ENCODE measurements at regions not wholly inside any gene's neighbourhood (a gene's known extent, or its start where the extent isn't known, plus 50 kb on each side); places are given as distances from the start of the nearest gene placed in this dataset.

GRCh38 chr6:106766201-106766600, 136.8 kb downstream of the QRSL1 start:
- H3K9ac ChIP-seq (ENCODE audit: low read length): no peak overlapping the region
- TF ChIP-seq YY1 (IDR thresholded peaks at IDR 0.05; ENCODE audit: extremely low read depth, insufficient replicate concordance, low read depth, low read length): no peak
- TF ChIP-seq POLR2AphosphoS5 (IDR thresholded peaks at IDR 0.05; ENCODE audit: low read depth, low read length): no peak
- TF ChIP-seq EZH2 (IDR thresholded peaks at IDR 0.05): no peak
- TF ChIP-seq ATF3 (IDR thresholded peaks at IDR 0.05): no peak
- no peak for TF ChIP-seq CBX3 (IDR thresholded peaks at IDR 0.05; ENCODE audit: low read depth)
- no peak for TF ChIP-seq POLR2A (IDR thresholded peaks at IDR 0.05; ENCODE audit: borderline replicate concordance, extremely low read depth, insufficient read depth, insufficient read length)
- no peak for TF ChIP-seq EGR1 (IDR thresholded peaks at IDR 0.05; ENCODE audit: low read depth)
- peaks cover 0 to 3% of the 10 kb centered on the region in 2 experiments; a peak in 1 of 4 replicates for H3K9me3 ChIP-seq (ENCODE audit: control insufficient read depth in 1 of 2, insufficient read depth in 1 of 2, low read depth in 1 of 2, low read length in 2 of 2)
- H3K4me3 ChIP-seq (replicated peaks in 1 of 2; ENCODE audit: low read depth in 1 of 2, low read length in 2 of 2): no peak overlapping the region
- ATAC-seq (no peak), DNase-seq (ENCODE audit: low read depth, low spot score) (no peak)
- BruUV-seq (replicated peaks): no TSS peak
- no peaks in the 10 kb centered on the region for H3K79me2 ChIP-seq (ENCODE audit: insufficient read depth, low read length)
- ChIA-PET CTCF (no interaction called here), POLR2A (no interaction called here), RAD21 (ENCODE audit: low non-redundant PET in 1 of 2, low total read pairs in 2 of 2, uncharacterized antibody in 2 of 2, unreplicated experiment in 2 of 2) (no interaction called here)
- H3K27me3 ChIP-seq (ENCODE audit: insufficient read depth, low read length): no peaks in the 10 kb centered on the region
- no peak overlapping the region for H2AFZ ChIP-seq (ENCODE audit: low read depth, low read length, poor library complexity, severe bottlenecking)
- H4K20me1 ChIP-seq (ENCODE audit: insufficient read depth): no peaks in the 10 kb centered on the region
- H3K9me2 ChIP-seq (ENCODE audit: insufficient read depth): no peaks in the 10 kb centered on the region
- intact Hi-C loops (cut with micrococcal nuclease): no loop called here
- no peak overlapping the region for H3K27ac ChIP-seq (ENCODE audit: low read depth, low read length)
- H3K36me3 ChIP-seq (ENCODE audit: control insufficient read depth in 1 of 2, insufficient read depth in 2 of 2, low read length in 2 of 2): no peaks in the 10 kb centered on the region
- H3K4me1 ChIP-seq (ENCODE audit: control insufficient read depth in 1 of 2, insufficient read depth in 2 of 2, low read length in 2 of 2): no peaks in the 10 kb centered on the region
- no peak overlapping the region for H3K4me2 ChIP-seq (ENCODE audit: low read length)

DNA sequence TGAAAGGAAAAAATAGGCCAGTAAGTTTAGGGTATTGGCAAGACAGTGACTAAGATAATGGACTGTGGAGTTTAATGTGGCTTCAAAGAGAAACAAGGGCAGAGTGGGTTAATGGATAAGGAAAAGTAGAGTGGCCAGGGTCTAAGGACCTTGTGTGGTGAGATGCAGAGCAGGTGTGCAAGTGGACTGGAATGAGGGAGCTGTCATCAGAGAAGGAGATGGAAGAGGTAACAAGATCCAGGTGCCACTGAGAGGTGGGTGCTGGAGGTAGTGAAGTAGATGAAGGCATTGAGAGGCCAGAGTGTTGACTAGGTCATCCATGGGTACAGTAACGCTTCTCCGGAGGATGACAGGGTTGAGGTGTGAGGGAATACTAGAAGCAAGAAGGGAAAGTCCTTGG, 136.1 kb downstream of the QRSL1 start:
- H4K20me1 ChIP-seq (ENCODE audit: insufficient read depth): no peaks in the 10 kb centered on the region
- no peak overlapping the region for H3K27ac ChIP-seq (ENCODE audit: low read depth, low read length)
- no peaks in the 10 kb centered on the region for H3K36me3 ChIP-seq (ENCODE audit: control insufficient read depth in 1 of 2, insufficient read depth in 2 of 2, low read length in 2 of 2)
- no peak overlapping the region for H3K4me2 ChIP-seq (ENCODE audit: low read length)
- POLR2A ChIA-PET: no interaction called here
- DNase-seq (ENCODE audit: low read depth, low spot score) (no peak), ATAC-seq (no peak)
- H3K9me3 ChIP-seq (ENCODE audit: control insufficient read depth in 1 of 2, insufficient read depth in 1 of 2, low read depth in 1 of 2, low read length in 2 of 2): no peaks in the 10 kb centered on the region
- H3K4me3 ChIP-seq (replicated peaks in 1 of 2; ENCODE audit: low read depth in 1 of 2, low read length in 2 of 2): no peak overlapping the region
- no peaks in the 10 kb centered on the region for H3K4me1 ChIP-seq (ENCODE audit: control insufficient read depth in 1 of 2, insufficient read depth in 2 of 2, low read length in 2 of 2)
- CTCF ChIA-PET: no interaction called here
- no peak for TF ChIP-seq ZFX (IDR thresholded peaks at IDR 0.05)
- TF ChIP-seq POLR2AphosphoS5 (IDR thresholded peaks at IDR 0.05; ENCODE audit: low read depth, low read length): no peak
- no peak for TF ChIP-seq ZNF274 (IDR thresholded peaks at IDR 0.05; ENCODE audit: low read depth, low read length)
- TF ChIP-seq ZBTB33 (IDR thresholded peaks at IDR 0.05; ENCODE audit: extremely low read depth, insufficient replicate concordance, low read length): no peak
- no peak for TF ChIP-seq FOSL1 (IDR thresholded peaks at IDR 0.05; ENCODE audit: low read depth)
- no peak for TF ChIP-seq RAD21 (IDR thresholded peaks at IDR 0.05; ENCODE audit: low read depth)
- TF ChIP-seq EZH2 (IDR thresholded peaks at IDR 0.05): no peak
- TF ChIP-seq TCF7L2 (IDR thresholded peaks at IDR 0.05; ENCODE audit: borderline replicate concordance, extremely low read depth, insufficient read depth, insufficient read length): no peak
- no peak for TF ChIP-seq JUND (IDR thresholded peaks at IDR 0.05)
- TF ChIP-seq, protein P1, sequence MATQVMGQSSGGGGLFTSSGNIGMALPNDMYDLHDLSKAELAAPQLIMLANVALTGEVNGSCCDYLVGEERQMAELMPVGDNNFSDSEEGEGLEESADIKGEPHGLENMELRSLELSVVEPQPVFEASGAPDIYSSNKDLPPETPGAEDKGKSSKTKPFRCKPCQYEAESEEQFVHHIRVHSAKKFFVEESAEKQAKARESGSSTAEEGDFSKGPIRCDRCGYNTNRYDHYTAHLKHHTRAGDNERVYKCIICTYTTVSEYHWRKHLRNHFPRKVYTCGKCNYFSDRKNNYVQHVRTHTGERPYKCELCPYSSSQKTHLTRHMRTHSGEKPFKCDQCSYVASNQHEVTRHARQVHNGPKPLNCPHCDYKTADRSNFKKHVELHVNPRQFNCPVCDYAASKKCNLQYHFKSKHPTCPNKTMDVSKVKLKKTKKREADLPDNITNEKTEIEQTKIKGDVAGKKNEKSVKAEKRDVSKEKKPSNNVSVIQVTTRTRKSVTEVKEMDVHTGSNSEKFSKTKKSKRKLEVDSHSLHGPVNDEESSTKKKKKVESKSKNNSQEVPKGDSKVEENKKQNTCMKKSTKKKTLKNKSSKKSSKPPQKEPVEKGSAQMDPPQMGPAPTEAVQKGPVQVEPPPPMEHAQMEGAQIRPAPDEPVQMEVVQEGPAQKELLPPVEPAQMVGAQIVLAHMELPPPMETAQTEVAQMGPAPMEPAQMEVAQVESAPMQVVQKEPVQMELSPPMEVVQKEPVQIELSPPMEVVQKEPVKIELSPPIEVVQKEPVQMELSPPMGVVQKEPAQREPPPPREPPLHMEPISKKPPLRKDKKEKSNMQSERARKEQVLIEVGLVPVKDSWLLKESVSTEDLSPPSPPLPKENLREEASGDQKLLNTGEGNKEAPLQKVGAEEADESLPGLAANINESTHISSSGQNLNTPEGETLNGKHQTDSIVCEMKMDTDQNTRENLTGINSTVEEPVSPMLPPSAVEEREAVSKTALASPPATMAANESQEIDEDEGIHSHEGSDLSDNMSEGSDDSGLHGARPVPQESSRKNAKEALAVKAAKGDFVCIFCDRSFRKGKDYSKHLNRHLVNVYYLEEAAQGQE (IDR thresholded peaks at IDR 0.05; ENCODE audit: low read depth): no peak
- TF ChIP-seq SRF (IDR thresholded peaks at IDR 0.05; ENCODE audit: low read depth): no peak
- no peak for TF ChIP-seq SIN3A (IDR thresholded peaks at IDR 0.05; ENCODE audit: low read depth)
- TF ChIP-seq ELF1 (IDR thresholded peaks at IDR 0.05; ENCODE audit: borderline replicate concordance, low read depth): no peak
- no peak overlapping the region for H3K9ac ChIP-seq (ENCODE audit: low read length)
- no peaks in the 10 kb centered on the region for H3K27me3 ChIP-seq (ENCODE audit: insufficient read depth, low read length)
- intact Hi-C loops (cut with micrococcal nuclease): no loop called here
- no peaks in the 10 kb centered on the region for H3K9me2 ChIP-seq (ENCODE audit: insufficient read depth)
- H2AFZ ChIP-seq (ENCODE audit: low read depth, low read length, poor library complexity, severe bottlenecking): no peak overlapping the region
- RAD21 ChIA-PET (ENCODE audit: low non-redundant PET in 1 of 2, low total read pairs in 2 of 2, uncharacterized antibody in 2 of 2, unreplicated experiment in 2 of 2): no interaction called here
- no TSS peak for BruUV-seq (replicated peaks)
- no peaks in the 10 kb centered on the region for H3K79me2 ChIP-seq (ENCODE audit: insufficient read depth, low read length)
